ENCODE measurements at regions not wholly inside any gene's neighbourhood (a gene's known extent, or its start where the extent isn't known, plus 50 kb on each side); places are given as distances from the start of the nearest gene placed in this dataset.
"Not testable (repeated sequence)": the region's sequence is repeated elsewhere in the genome, so short reads cannot be mapped to it uniquely, and the experiment has no call there.

DNA sequence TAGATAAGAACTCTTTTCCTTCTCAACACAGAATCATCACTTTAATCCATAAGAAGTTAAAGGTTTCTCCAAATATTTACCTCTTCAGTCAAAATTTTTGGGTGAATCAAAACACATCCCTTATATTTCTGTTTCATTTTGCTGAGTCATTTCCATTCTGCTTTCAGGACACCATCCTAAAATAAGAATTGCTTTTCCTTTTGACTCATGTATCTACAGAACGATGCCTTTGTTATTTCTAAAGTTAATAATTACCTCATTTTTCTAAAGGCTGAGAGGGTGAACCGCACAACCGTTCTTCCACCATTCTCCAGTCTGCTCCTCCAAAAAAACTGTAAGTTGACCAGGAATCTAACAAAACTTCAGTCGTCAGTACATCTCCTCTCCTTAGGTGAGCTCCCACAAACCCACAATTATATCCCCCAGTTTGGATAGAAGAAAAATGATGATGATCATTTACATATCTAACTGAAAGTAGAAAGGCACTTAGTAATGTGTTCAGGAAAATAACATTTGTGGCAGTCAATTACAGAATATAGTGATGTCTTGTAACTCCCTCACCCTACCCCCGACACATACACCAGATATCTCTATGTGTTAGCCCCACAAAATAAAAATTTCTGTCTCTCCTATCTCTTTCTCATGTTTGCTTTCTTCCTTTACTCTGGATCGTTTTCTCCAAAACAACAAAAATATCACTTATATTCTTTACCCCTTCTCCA is 162.5 kb downstream of the RAD51AP2 start:
- no peak for DNase-seq

DNA sequence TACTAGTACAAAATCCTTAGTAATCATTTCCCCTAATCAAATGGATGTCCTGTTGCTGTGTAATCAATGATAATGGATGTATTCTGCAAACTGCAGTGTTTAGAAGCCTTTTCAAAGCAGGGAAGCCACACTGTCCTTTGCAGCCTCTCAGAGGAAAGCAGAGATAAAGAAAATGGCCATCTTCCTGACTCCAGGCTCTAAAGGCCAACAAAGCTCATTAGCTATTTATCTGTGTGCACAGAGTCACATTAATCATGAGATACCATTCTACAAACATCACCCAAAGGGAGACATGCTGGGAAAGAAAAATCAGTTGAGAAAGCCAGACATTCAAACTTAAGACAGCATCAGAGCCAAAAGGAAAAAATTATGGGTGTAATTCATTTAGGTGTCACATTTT is 165.0 kb downstream of the RAD51AP2 start:
- no peak for DNase-seq

DNA sequence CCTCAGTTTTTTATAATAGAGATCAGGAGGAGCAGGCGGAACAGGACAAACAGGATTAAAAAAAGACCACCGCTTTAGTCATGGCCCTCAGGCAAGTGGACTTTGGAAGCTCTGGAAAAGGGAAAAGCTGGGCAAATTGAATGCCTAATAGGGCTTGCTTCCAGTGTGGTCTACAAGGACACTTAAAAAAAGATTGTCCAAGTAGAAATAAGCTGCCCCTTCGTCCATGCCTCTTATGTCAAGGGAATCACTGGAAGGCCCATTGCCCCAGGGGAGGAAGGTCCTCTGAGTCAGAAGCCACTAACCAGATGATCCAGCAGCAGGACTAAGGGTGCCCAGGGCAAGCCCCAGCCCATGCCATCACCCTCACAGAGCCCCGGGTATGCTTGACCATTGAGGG is 175.5 kb downstream of the RAD51AP2 start:
- not testable (repeated sequence) for DNase-seq

DNA sequence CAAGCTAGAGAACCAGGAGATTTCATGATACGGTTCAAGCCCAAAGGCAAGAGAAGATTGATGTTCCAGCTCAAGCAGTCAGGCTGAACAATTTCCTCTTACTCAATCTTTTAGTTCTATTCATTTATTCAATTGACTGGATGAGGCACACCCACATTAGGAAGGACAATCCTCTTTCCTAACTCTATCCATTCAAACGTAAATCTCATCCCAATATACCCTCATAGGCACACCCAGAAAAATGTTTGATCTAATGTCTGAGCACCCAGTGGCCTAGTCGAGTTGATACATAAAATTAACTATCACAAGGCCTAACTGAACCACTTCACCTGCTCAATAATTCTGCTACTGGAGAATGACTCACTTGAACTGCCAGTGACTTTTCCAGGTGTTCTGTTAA is 180.7 kb downstream of the RAD51AP2 start:
- DNase-seq: no peak

DNA sequence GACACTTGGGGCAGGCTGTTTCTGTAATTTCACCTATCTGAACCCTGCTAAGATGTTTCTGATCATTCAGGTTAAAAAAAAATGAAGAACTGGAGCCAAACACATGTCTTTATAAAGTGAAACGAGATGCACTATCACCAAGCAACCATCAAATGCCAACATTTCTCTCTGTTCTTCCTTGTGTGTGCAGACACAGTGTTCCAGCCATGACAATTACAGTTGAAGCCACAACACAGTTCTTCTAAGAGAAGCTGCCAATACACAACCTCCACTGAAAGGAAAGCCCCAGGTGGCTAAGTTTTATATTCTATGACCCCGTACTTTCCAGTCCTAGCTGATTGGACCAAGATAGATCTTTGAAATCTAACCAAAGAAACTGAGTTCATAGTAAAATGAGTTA is 181.8 kb downstream of the RAD51AP2 start:
- no peak for DNase-seq

DNA sequence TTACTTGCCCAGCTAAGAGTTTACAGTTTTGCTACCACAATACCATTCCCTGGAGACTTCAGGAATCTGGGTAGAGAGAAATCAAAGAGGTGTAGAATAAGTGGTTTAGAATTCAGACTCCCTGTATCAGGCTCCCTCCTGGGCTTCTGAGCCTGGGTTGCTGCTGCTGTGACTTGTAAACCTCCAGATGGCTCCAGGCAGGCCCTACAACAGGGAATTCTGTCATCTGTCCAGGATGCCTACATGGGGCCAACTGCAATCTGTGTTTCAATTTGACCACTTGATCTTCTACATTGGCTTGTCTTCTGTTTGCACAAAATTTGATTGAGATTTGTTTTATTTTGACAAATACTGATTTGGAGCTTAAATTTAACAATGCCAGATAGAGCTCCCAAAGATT is 183.9 kb downstream of the RAD51AP2 start:
- no peak for DNase-seq

DNA sequence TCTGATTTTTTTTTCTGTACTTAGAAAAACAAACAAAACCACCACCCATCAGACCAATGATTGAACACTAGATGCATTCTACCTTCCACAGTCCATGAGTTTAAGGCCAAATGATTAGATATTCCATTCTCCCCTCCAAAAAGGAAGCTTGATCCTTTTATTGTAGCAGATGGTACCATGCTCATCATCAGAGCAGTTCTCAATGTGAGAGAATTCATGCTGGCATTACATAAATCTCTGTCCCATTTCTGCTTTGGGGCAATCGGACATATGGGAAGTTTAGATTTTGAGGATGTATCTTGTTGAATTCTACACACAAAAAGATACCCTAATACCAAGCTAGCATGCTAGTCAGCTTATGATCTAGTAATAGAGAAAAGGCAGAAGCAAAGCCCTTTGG is 186.6 kb downstream of the RAD51AP2 start:
- no peak for DNase-seq

DNA sequence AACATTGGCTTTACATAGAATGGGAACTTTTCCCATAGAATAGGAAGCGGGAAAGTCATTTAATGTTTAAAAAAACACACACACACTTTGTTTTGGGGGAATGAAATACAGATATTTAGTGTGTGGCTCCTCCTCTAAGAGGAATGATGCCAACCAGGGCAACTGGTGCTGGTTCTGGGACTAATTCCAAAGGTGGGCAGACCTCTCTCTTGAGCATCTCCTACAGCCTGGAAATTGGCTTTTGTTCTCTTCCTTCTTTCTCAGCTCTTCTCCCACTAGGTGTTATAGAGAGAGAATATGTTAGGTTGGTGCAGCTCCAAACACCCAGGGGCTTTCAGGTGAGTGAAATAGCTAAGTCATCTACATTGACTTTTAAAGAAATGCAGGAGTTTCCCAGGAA is 190.1 kb downstream of the RAD51AP2 start:
- no peak for DNase-seq

DNA sequence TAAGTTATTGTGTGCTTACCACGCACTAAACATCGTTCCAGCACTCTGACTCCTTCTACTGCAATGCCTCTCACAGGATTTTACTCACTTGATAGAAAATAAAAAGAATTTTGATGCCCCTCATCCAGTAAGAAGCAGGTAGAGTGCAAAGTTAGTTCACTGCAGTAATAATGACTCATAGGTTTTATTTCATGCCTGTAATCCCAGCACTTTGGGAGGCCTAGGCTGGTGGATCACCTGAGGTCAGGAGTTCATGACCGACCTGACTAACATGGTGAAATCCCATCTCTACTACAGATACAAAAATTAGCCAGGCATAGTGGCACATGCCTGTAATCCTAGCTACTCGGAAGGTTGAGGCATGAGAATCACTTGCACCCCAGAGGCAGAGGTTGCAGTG is 190.6 kb downstream of the RAD51AP2 start:
- DNase-seq: no peak

DNA sequence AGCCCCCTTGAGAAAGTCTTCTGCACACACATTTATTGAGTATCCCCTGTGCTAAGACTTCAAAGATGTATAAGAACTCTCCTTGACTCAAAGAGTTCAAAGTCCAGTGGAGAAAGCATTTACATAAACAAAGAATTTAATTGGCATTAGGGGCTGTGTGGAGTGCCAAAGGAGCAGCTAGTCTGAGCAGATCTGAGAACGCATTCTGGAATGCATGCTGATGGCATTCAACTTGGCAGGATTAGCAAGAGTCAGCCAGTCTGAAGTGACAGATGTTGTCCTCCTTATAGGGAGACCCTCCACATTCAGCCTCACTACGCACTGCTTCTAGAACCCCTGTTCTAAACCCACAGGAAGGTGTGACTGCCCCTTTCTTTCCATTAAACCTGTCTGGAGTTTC is 191.5 kb downstream of the RAD51AP2 start:
- DNase-seq: no peak

DNA sequence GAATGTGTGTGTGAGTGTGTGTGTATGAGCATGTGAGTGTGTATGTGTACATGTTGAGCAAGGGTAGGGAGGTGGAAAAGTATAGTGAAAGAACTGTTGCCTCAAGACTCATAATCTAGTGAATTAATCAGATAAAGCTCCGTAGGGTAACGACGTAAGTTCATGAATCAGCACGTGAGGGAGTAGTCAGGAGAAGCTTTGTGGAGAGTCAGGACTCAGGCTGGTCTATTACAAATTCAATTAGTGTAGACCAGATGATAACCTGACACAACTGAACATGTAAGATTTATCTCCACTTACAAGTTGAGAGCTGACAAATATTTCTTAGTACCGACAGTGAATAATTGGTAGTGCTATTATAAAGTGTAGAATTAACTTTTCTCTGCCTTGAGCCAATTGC is 194.5 kb downstream of the RAD51AP2 start:
- no peak for DNase-seq

DNA sequence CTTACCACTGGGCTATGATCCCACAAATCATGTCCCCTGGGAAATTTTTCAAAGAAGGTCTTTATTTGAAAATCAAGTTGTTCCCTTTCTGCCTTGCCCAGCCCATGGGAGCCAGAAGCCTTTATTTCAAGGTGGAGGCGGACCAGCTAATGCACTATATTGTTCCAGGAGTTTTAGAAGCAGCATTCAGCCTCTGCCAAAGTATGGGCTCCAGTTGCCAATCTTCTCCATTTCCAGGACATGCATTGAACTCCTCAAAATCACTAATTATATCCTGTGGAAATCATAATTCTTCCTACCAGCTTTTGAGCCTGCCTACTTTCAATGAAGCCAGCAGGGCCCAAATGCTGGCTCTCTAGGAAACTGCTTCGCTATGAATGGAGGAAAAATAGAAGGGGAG is 195.8 kb downstream of the RAD51AP2 start:
- no peak for DNase-seq

DNA sequence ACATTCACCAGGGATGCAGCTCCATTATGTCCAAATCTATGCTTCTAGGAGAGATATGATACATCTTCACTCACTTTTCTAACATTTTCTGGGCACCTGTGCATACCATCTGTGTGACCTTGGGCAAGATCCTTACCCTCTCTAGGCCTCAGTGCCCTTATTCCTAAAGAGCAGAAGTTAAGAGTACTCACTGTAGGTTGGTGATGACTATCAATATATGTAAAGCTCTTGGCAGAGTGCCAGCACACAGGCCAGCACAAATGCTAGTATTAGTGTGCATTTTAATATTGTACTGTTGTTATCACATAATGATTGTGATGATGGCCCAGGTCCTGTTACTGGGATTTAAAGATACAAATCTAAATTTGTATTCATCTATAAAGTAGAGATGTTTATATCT is 199.2 kb downstream of the RAD51AP2 start:
- no peak for DNase-seq

DNA sequence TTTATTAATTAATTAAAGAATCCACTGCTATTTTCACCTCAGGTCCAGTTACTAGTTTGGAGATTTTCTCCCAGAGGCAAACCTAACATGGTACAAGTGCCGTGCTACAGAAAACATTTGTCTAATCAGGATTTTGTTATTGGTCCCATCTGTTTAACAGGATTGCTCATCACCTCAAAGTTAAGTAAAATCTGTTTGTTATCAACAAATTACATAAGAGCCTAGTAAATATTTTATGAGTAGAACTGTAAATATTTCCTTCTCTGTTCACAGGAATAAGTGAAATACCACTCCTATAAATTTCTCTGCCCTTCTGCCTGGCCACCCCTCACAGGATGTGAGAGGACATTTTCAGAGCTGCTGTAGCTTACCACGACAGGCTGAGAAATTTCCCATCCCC is 200.2 kb downstream of the RAD51AP2 start:
- DNase-seq: no peak

DNA sequence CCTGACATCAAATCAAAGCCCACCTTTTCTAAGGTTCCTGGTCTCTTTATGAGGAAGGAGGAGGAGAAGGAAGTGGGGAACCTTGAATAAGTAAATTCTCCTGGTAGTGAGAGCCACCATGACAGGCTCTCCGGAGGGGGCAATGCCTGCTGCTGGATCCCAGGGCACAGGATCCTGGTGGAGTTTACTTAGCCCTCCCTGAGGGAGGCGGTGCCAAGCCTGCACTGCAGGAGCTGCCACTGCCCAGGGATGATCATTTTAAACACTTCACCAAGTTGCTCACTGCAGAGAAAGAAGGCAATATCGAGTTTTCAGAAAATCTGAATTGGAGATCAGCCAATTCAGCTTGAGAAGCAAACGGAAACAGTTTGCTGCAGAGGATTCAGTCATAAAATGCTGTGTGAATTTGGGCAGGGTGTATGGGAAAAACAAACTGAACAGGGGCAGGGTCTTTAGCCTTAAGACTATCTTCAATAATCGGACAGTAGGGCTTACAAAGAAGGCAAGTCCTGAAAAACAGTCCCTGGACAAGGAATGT is 200.7 kb downstream of the RAD51AP2 start:
- no peak for DNase-seq

DNA sequence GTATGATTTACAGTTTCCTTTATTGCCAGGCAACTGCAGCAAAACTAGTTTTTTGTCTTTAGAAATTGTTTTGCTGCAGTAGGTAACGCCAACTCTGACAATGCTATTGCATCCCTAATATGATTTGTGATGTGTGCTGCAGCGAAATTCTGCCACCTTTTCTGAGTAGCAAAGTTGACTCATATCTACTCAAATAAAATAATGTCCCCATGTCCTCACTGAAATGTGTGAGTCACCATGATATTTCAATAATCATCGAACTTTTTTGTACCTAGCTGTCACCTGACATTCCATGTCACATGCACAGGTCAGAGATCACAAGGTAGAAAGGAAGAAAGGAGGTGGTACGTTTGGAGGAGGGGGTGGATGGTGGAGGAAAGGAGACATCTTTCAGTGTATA is 205.0 kb downstream of the RAD51AP2 start:
- DNase-seq: no peak

DNA sequence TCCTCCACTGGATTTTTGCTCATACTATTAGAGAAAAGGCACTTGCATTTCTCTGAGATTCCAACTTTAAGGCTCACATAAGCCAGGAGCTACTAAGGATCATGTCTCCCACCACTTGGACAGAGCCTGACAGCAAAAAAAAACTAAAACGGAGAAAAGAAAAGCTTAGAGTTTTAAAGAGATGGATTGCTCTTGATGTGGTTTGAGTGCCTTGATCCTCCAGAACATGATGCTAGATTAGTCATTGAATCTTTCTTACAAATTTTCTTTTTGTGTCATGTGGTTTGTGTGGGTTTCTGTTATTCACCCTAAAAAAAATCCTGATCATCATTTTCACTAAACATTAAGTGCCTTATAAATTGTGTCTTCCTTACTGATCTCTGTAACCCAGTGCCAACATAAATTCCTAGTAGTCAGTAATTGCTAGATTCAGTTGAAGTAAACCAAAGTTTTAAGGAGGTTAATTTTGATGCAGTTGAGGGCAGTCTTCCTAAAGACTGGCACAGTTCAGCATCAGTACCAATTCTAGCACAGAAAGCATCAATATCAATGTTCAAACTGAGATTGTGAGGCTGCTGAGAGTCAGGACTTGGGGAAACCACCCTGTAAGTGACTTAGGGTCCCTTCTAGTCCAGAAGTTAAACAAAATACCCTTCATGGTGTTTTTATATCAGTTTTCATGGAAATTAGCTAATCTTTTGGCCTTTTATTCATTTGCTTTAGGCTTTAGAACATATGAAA is 206.3 kb downstream of the RAD51AP2 start:
- DNase-seq: no peak

DNA sequence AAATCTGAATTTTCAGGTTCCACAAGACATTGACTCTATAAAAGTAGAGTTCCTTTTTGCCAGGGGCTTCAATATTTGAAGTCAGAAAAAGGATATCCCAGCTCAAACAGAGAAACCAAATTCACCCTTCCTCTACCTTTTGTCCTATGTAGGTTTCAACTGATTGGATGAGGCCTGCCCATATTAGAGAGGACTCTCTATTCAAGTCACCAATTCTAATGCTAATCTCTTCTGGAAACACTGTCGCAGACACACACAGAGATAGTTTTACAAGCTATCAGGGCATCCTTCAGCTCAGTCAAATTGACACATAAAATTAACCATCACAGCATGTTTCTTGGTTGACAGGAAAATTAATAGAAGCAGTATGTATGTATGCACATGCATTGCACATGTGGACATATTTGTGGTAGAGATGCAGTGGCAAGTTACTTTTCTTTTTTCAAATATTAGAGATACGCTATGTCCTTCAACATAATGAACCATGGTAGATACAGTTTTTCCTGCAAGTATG is 207.1 kb downstream of the RAD51AP2 start:
- no peak for DNase-seq

DNA sequence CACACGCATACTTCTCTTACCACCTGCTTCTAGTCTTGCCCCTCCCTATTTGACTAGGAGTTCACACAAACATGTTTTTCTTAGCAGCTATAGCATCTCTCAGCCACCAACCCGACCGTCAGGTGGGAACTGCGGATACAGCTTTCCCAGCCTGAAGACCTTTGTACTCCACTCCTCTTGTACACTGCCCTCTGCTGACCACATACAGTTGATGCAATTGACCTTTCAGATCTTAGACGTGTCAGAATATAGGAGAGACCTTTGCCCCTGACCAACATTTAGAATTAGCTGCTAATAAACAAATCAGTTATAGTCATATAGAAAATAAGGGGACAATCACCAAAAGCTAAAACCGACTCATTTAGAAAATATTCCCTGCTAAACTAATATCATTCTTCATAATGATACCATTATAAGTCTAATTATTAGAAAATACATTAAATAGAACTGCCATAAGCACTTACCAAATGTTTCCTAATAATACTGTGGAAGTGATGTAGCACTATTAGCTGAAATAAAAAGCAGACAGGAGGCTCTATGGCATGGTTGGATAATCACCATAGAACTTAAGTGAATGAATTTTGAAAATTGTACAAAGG is 208.4 kb downstream of the RAD51AP2 start:
- DNase-seq: peak; percentile 57 to 65

DNA sequence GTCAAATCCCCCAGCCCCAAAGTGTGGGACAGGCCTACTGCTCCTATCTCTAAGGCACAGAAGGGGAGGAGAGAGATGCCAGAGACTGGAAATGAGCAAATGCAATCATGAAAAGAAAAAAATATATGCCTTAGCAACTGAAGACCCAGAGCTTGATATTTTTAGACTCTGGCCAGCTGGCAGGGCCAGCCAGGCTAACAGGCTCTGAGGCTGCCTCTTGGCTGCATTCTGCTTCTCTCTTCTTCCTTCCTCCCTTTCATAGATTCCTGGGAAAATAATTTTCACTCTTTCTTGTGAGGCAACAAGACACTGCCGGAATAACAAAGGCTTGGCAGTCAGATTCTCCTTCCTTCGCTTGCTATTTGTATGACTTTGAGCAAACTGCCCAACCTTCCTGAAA is 209.1 kb downstream of the RAD51AP2 start:
- DNase-seq: no peak

DNA sequence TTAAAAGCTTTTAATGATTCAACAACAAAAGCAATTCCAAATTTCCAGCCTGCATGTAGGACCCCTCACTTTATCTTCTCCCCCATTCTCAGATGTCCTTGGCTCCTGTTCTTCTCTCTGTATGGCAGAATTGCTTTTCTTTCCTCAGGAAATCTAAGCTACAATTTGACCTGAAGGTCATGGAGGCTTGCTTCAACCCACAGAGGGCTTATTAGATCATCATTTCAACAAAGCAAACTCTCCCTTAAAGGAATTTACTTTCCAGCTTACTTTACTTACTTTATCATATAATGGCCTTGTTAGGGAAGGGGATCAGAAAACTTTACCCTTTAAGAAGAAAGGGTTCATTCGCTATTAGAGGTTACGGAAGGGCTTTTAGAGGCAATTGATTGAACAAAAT is 211.5 kb downstream of the RAD51AP2 start:
- no peak for DNase-seq

DNA sequence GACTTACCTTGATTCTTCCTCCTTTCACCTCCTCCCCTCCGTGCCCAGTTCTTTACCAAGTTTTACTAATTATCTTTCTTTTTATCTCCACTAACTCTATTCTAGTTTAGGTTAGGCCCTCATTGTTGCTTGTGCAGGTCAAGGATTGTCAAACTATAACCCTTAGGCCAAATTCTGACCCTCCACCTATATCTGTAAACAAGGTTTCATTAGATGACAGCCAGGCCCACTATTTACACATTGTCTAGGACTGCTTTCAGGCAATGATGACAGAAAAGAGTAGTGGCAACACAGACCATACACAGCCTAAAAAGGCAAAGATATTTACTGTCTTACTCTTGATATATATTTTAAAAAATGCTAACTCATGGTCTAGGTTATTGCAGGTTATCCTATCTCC is 212.0 kb downstream of the RAD51AP2 start:
- no peak for DNase-seq

DNA sequence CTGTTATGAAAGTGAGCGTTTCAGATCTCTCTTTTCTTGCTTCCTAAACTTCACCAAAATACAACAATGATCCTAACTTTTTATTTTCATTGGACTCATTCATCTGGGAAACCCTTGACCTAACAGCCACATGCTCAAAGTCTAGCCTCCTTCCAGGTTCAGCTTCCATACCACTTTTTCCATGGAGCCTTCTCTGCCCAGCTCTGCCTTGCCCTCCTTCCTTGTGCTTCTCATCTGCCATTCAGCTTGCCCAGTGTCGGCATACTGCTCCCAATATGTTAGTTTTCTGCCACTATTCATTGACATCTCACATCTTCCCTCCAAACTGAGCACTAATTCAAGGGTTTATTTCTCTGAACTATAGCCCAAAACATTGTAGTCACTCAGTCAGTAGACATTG is 214.7 kb downstream of the RAD51AP2 start:
- no peak for DNase-seq

DNA sequence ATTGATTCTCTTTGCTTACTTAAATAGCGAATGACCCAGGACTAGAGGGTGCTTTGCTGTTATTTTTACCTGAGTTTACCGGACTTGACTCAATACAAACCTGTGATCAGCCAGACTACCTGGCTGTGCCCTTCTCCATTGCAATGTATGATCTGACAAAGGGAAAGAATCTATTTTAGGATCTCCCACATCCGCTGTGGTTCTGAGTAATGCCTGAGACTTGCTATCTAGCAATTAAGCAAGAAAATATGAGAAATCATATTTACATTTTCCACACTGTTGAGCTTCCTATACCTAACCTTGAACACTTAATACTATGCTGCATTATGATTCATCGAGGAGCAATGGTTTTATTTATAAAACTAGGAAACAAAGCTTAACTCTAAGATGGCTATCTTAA is 215.2 kb downstream of the RAD51AP2 start:
- no peak for DNase-seq
